Heart right ventricle (tissue), 16 donors: ENCODE measurements at regions not wholly inside any gene's neighbourhood (a gene's known extent, or its start where the extent isn't known, plus 50 kb on each side); places are given as distances from the start of the nearest gene placed in this dataset.

Experiments
- ATAC-seq, 8 donors: fragments of 200-7000 bp; cut with Tn5 transposase; one replicate each; pipeline ENCODE4 v1.9.1; 2020; ENCODE audit warnings: mild to moderate bottlenecking in 8 of 8, moderate library complexity in 8 of 8, moderate number of reproducible peaks in 1 of 8
- DNase-seq, 2 donors: peaks; one replicate each; pipeline ENCODE4 v3.0.0-alpha.2; 2020
- H3K27ac ChIP-seq, 10 donors: fragments of 200-600 bp; sonication (generic) in 2 of 10; one replicate each; pipeline versions ENCODE4 v1.5.0 to v1.8.0; 2020 to 2022; ENCODE audit warnings: mild to moderate bottlenecking in 3 of 10
- H3K27me3 ChIP-seq, 7 donors: fragments of 200-600 bp; one replicate each; pipeline ENCODE4 v1.8.0; 2021 to 2022; ENCODE audit warnings: mild to moderate bottlenecking in 2 of 7
- H3K36me3 ChIP-seq, 9 donors: fragments of 200-600 bp; sonication (generic) in 1 of 9; one replicate each; pipeline versions ENCODE4 v1.5.0 to v1.8.0; 2020 to 2022; ENCODE audit warnings: mild to moderate bottlenecking in 2 of 9
- H3K4me1 ChIP-seq, 9 donors: fragments of 200-600 bp; sonication (generic) in 1 of 9; one replicate each; pipeline versions ENCODE4 v1.5.0 to v1.8.0; 2020 to 2022; ENCODE audit warnings: mild to moderate bottlenecking in 4 of 9
- H3K4me3 ChIP-seq, 10 donors: fragments of 200-600 bp; sonication (generic) in 2 of 10; one replicate each; pipeline versions ENCODE4 v1.5.0 to v1.8.0; 2020 to 2022; ENCODE audit warnings: mild to moderate bottlenecking in 7 of 10, moderate library complexity in 2 of 10
- H3K9me3 ChIP-seq, 11 donors: fragments of 200-600 bp in 10 of 11; sonication (generic) in 2 of 11; one replicate each; pipeline versions ENCODE4 v1.5.0 to v1.8.0; 2013 to 2022; ENCODE audit warnings: mild to moderate bottlenecking in 2 of 11, control low read depth in 1 of 11, moderate library complexity in 1 of 11
- WGBS, 2 donors: extraction: QIAGEN DNeasy Blood & Tissue Kit; methylation state at CpG; one replicate each; pipeline ENCODE4 v1.1.7; 2013; ENCODE audit warnings: inconsistent platforms in 1 of 2; 5-methylcytosine and 5-hydroxymethylcytosine counted together
- intact Hi-C, 10 donors: fragments of 100-400 bp; cut with DNase I; formaldehyde crosslinking; loops; one replicate each; pipeline versions ENCODE4 v1.11.1 to v1.14.2; 2022
- TF ChIP-seq, protein P1 (sequence below), 9 donors: fragments of 200-600 bp; sonication (generic) in 2 of 9; IDR thresholded peaks; one replicate each; pipeline versions ENCODE4 v1.5.0 to v1.8.0; 2021 to 2022; ENCODE audit warnings: antibody characterized with exemption in 9 of 9, mild to moderate bottlenecking in 5 of 9, moderate library complexity in 1 of 9
- donor health status: Arrhythmogenic right ventricular cardiomyopathy.
- donor health status: ischemic (EF 13 %, LVEDD 7.1; RV severe dilation, severe dysfunction).
- donor health status: healthy with polysubstance abuse.
- donor health status: DM: no; HTN: yes; CAD: no.
- donor health status: DM: no; HTN: no; CAD: no.
- donor health status: ischemic (EF 25% LVEDD 6.9; RV normal size, moderate dysfunction).
- donor health status: ischemic (EF 25% LVEDD 5.7; RV mildly dilated, moderate dysfunction).
- donor health status: healthy.
- donor health status: DM: yes; HTN: yes; CAD: no.
- donor health status: Ischemic cardiomyopathy.
- donor health status: ischemic (EF 35%, LVEDD 5.7; RV mildly dilated, moderate dysfunction).
- donor health status: nonischemic (EF 11% LVEDD 7.7; RV severe dilation, severe dysfunction).
- donor health status: DM: yes; HTN: yes; CAD: no.
- donor health status: PGD.
- donor health status: ischemic (EF 29% LVEDD 5.4; RV normal size, mild dysfunction).
- donor health status: nonischemic (EF 23%, LVEDD 6.1; RV moderate dilation, normal function).

- TF ChIP-seq, protein P1, sequence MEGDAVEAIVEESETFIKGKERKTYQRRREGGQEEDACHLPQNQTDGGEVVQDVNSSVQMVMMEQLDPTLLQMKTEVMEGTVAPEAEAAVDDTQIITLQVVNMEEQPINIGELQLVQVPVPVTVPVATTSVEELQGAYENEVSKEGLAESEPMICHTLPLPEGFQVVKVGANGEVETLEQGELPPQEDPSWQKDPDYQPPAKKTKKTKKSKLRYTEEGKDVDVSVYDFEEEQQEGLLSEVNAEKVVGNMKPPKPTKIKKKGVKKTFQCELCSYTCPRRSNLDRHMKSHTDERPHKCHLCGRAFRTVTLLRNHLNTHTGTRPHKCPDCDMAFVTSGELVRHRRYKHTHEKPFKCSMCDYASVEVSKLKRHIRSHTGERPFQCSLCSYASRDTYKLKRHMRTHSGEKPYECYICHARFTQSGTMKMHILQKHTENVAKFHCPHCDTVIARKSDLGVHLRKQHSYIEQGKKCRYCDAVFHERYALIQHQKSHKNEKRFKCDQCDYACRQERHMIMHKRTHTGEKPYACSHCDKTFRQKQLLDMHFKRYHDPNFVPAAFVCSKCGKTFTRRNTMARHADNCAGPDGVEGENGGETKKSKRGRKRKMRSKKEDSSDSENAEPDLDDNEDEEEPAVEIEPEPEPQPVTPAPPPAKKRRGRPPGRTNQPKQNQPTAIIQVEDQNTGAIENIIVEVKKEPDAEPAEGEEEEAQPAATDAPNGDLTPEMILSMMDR (IDR thresholded peaks at IDR 0.05) = no peak
- no peak for DNase-seq
- intact Hi-C loops = no loop called here
- H3K4me3 ChIP-seq = no peak overlapping the region
- H3K4me1 ChIP-seq = no peaks in the 10 kb centered on the region
- WGBS, 2 donors = 96% methylated on average over 13 of the region's 13 CpGs
- no peaks in the 10 kb centered on the region for H3K27me3 ChIP-seq
- no peaks in the 10 kb centered on the region for H3K9me3 ChIP-seq
- no peak overlapping the region for H3K27ac ChIP-seq
- ATAC-seq = no peak
- no peaks in the 10 kb centered on the region for H3K36me3 ChIP-seq
Observed at GRCh38 chr1:193342811-193343210, 156.4 kb upstream of the B3GALT2 start.

DNA sequence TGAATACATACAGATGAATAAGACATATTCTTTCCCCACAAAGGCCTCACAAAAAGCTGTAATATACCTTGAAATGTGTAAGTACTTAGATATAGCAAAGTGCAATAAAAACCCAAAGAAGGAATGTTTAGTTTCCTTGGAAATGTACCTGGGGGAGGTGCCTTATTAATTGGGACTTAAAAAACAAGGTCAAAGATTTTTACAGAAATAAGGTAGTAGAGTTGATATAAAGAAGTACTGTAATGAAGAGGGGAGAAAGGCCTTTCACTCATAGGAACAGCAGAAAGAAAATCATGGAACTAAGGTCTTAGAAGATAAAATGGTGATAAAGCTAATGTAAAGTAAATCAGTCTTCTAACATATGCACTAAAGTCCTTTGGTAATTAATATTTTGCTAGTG, 153.9 kb upstream of the B3GALT2 start:
- TF ChIP-seq, protein P1 (IDR thresholded peaks at IDR 0.05) = no peak
- H3K27me3 ChIP-seq = no peaks in the 10 kb centered on the region
- no peaks in the 10 kb centered on the region for H3K4me1 ChIP-seq
- no peak overlapping the region for H3K4me3 ChIP-seq
- no peak for DNase-seq
- H3K36me3 ChIP-seq = no peaks in the 10 kb centered on the region
- H3K27ac ChIP-seq = no peak overlapping the region
- intact Hi-C loops = no loop called here
- no peak for ATAC-seq
- H3K9me3 ChIP-seq = no peaks in the 10 kb centered on the region

DNA sequence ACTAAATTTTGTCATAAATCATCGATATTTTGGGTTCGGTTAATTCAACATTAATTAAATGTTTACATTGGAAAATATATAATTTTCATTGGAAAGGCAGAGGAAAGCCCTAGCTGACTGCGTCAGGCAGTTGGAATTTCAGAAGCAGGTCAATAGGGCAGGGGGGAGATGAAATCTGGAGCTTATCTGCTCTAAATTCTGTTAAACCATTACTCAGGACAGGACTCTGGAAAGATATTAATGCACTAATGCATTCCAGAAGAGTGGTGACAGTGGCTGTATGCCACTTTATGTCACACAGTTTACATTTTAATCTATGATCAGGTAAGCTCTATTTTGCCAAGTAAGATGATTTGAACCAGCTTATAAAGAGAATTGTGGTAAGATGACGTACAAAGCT, 153.0 kb upstream of the B3GALT2 start:
- no peak for DNase-seq
- Histone ChIP-seq H3K9me3 (no peaks in the 10 kb centered on the region), H3K27ac (no peak overlapping the region), H3K27me3 (no peaks in the 10 kb centered on the region), H3K4me1 (no peaks in the 10 kb centered on the region), H3K36me3 (no peaks in the 10 kb centered on the region), H3K4me3 (no peak overlapping the region)
- 77 to 87% methylated on average over 4 of the region's 4 CpGs for WGBS, 2 donors
- intact Hi-C loops = loop anchor here in 3 of 10 donors (5.0 to 10.0 kb wide), 3 partner anchors 152 to 157 kb away; partner anchors contain the start of gene B3GALT2 (in 2 of the 3)
- TF ChIP-seq, protein P1 (IDR thresholded peaks at IDR 0.05) = no peak
- no peak for ATAC-seq

- peak in 2 of 8 donors; percentile 19 to 46 for ATAC-seq
- no peaks in the 10 kb centered on the region for H3K4me1 ChIP-seq
- DNase-seq = no peak
- peaks cover 0 to 12% (median 7%) of the 10 kb centered on the region in 11 donors for H3K9me3 ChIP-seq
- no peak overlapping the region for H3K27ac ChIP-seq
- intact Hi-C loops = loop anchor here in 3 of 10 donors (5.0 to 10.0 kb wide), 3 partner anchors 151 to 156 kb away; partner anchors contain the start of gene B3GALT2 (in 2 of the 3)
- TF ChIP-seq, protein P1 (IDR thresholded peaks at IDR 0.05) = peak in 4 of 9 donors; percentile 6 to 33 (median 20)
- 64 to 73% methylated on average over 2 of the region's 2 CpGs for WGBS, 2 donors
- H3K4me3 ChIP-seq = no peak overlapping the region
- H3K27me3 ChIP-seq = no peaks in the 10 kb centered on the region
- H3K36me3 ChIP-seq = no peaks in the 10 kb centered on the region
Observed at GRCh38 chr1:193338194-193338593, 151.8 kb upstream of the B3GALT2 start.
